B cell (primary cell): ENCODE measurements at regions not wholly inside any gene's neighbourhood (a gene's known extent, or its start where the extent isn't known, plus 50 kb on each side); places are given as distances from the start of the nearest gene placed in this dataset.

Source experiments
- EZH2 ChIP-seq: IDR thresholded peaks from 2 replicates; pipeline ENCODE4 v1.6.1; 2012; ENCODE audit warnings: borderline replicate concordance, low read depth, mild to moderate bottlenecking, moderate library complexity, low read length; ENCODE audit not compliant: insufficient read depth, poor library complexity, severe bottlenecking
- TF ChIP-seq, protein P1 (sequence below): fragments of 200-600 bp; IDR thresholded peaks from one replicate; pipeline ENCODE4 v1.8.0; 2022; ENCODE audit warnings: antibody characterized with exemption, mild to moderate bottlenecking

DNA sequence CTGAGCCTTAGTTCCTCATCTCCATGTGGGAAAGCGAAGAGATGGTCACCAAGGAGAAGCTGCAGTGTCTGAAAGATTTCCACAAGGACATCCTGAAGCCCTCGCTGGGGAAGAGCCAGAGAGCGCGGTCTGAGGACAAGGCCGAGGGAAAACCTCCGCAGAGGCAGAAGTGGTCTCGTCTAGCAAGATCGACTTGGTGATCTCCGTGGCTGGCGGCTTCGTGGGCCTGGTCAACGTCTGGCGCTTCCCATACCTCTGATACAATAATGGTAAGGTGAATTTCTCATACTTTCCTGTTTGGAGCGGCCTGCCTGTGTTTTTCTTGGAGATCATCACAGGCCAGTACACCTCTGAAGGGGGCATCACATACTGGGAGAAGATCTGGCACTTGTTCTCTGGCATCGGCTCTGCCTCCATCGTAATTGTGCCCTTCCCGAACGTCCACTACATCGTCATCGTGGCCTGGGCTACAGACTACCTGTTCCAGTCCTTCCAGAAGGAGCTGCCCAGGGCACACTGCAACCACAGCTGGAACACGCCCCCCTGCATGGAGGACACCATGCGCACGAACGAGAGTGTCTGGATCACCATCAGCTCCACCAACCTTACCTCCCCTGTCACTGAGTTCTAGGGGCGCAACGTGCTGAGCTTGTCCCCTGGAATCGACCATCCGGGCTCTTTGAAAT lies 841.1 kb upstream of the TMPRSS15 start:
- TF ChIP-seq, protein P1, sequence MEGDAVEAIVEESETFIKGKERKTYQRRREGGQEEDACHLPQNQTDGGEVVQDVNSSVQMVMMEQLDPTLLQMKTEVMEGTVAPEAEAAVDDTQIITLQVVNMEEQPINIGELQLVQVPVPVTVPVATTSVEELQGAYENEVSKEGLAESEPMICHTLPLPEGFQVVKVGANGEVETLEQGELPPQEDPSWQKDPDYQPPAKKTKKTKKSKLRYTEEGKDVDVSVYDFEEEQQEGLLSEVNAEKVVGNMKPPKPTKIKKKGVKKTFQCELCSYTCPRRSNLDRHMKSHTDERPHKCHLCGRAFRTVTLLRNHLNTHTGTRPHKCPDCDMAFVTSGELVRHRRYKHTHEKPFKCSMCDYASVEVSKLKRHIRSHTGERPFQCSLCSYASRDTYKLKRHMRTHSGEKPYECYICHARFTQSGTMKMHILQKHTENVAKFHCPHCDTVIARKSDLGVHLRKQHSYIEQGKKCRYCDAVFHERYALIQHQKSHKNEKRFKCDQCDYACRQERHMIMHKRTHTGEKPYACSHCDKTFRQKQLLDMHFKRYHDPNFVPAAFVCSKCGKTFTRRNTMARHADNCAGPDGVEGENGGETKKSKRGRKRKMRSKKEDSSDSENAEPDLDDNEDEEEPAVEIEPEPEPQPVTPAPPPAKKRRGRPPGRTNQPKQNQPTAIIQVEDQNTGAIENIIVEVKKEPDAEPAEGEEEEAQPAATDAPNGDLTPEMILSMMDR = no peak
- no peak for TF ChIP-seq EZH2
